ENCODE measurements at regions not wholly inside any gene's neighbourhood (a gene's known extent, or its start where the extent isn't known, plus 50 kb on each side); places are given as distances from the start of the nearest gene placed in this dataset.

- Histone ChIP-seq H2AK5ac (ENCODE audit: insufficient read length, low read length) (no peak overlapping the region), H3K79me1 (ENCODE audit: insufficient read depth, low read depth, low read length, poor library complexity, severe bottlenecking) (no peaks in the 10 kb centered on the region), H4K20me1 (ENCODE audit: control insufficient read depth, insufficient read depth, insufficient read length) (no peaks in the 10 kb centered on the region), H4K91ac (ENCODE audit: insufficient read length, low read depth, low read length) (no peak overlapping the region), H3K9ac (ENCODE audit: extremely low read depth, insufficient read length, low read length) (no peak overlapping the region), H2BK5ac (ENCODE audit: insufficient read length, low read length) (no peak overlapping the region), H3K23ac (ENCODE audit: insufficient read length, low read depth, low read length) (no peak overlapping the region), H3K9me3 (ENCODE audit: control insufficient read depth, low read depth, low read length) (no peaks in the 10 kb centered on the region), H3K27me3 (ENCODE audit: insufficient read depth, low read length) (no peaks in the 10 kb centered on the region), H3K4ac (ENCODE audit: low read depth, low read length) (no peak overlapping the region), H3K4me2 (ENCODE audit: insufficient read depth, insufficient read length, low read length) (no peak overlapping the region), H3K79me2 (ENCODE audit: insufficient read depth, low read length) (no peaks in the 10 kb centered on the region), H3K14ac (ENCODE audit: insufficient read depth, low read length) (no peak overlapping the region), H4K8ac (replicated peaks; ENCODE audit: insufficient read length, low read depth, low read length) (no peak overlapping the region), H2BK15ac (ENCODE audit: low read depth, low read length) (no peak overlapping the region), H3T11ph (ENCODE audit: low read length) (no peak overlapping the region), H2BK20ac (ENCODE audit: low read depth, low read length, poor library complexity, severe bottlenecking) (no peak overlapping the region), H4K5ac (ENCODE audit: insufficient read length, low read depth, low read length) (no peak overlapping the region), H3K18ac (ENCODE audit: insufficient read length, low read depth, low read length) (no peak overlapping the region), H3K23me2 (ENCODE audit: insufficient read length, low read depth, low read length, poor library complexity, severe bottlenecking) (no peaks in the 10 kb centered on the region), H2BK12ac (ENCODE audit: insufficient read length, low read depth, low read length) (no peak overlapping the region), H2AFZ (ENCODE audit: low read length) (no peak overlapping the region), H3K4me1 (ENCODE audit: insufficient read depth, low read length) (no peaks in the 10 kb centered on the region), H2BK120ac (ENCODE audit: low read depth, low read length, poor library complexity, severe bottlenecking) (no peak overlapping the region), H3K56ac (ENCODE audit: insufficient read length, low read depth, low read length) (no peak overlapping the region), H3K27ac (ENCODE audit: insufficient read length, low read depth, low read length) (no peak overlapping the region)
- no peak for DNase-seq
- Mint-ChIP-seq H3K4me3 (no peak overlapping the region), H3K9me3 (no peaks in the 10 kb centered on the region), H3K4me1 (peaks cover 9 to 12% of the 10 kb centered on the region in 2 experiments), H3K27me3 (ENCODE audit: low read depth) (peaks cover 5% of the 10 kb centered on the region; the same call in 1 of the 2 replicates), H3K27ac (no peak overlapping the region), H3K36me3 (ENCODE audit: insufficient read depth in 1 of 3, low read depth in 3 of 3) (no peaks in the 10 kb centered on the region)
- no peak for TF ChIP-seq CTCF (conservative IDR thresholded peaks at IDR 0.05)
- no CpG with 5 or more reads among the region's 1 CpG for WGBS (ENCODE audit: extremely low coverage, insufficient read length, low lambda C conversion rate)
Measured at GRCh38 chr1:182238421-182238820, 153.2 kb downstream of the GLUL start.

All from H9 (cell line).